GM04503 (cell line): ENCODE measurements at regions not wholly inside any gene's neighbourhood (a gene's known extent, or its start where the extent isn't known, plus 50 kb on each side); places are given as distances from the start of the nearest gene placed in this dataset.
"Not testable (repeated sequence)": the region's sequence is repeated elsewhere in the genome, so short reads cannot be mapped to it uniquely, and the experiment has no call there.

ENCODE experiments used
- DNase-seq: peaks from one replicate; pipeline ENCODE4 v3.0.0-alpha.2; 2012; ENCODE audit warnings: low read depth

- no peak for DNase-seq
These were observed 361.4 kb upstream of the POU5F2 start for GRCh38 chr5:94102849-94103248.

GRCh38 chr5:94097384-94097783 lies 356.0 kb upstream of the POU5F2 start:
- not testable (repeated sequence) for DNase-seq

GRCh38 chr5:94094793-94095441 lies 353.5 kb upstream of the POU5F2 start:
- DNase-seq = no peak

GRCh38 chr5:94093300-94093699 lies 351.9 kb upstream of the POU5F2 start:
- DNase-seq = no peak

- DNase-seq = not testable (repeated sequence)
These were observed 345.2 kb upstream of the POU5F2 start for GRCh38 chr5:94086635-94087034.

- no peak for DNase-seq
These were observed 344.8 kb upstream of the POU5F2 start for GRCh38 chr5:94086194-94086593.

- DNase-seq = no peak
These were observed 341.0 kb upstream of the POU5F2 start for GRCh38 chr5:94082405-94082804.

- DNase-seq = no peak
These were observed 339.7 kb upstream of the POU5F2 start for GRCh38 chr5:94081088-94081487.

GRCh38 chr5:94080390-94080789 lies 339.0 kb upstream of the POU5F2 start:
- DNase-seq = no peak

- DNase-seq = no peak
These were observed 330.7 kb upstream of the POU5F2 start for GRCh38 chr5:94072116-94072515.

- DNase-seq = no peak
These were observed 325.2 kb upstream of the POU5F2 start for GRCh38 chr5:94066437-94067207.

GRCh38 chr5:94064025-94064424 lies 322.6 kb upstream of the POU5F2 start:
- no peak for DNase-seq

GRCh38 chr5:94057655-94058054 lies 316.3 kb upstream of the POU5F2 start:
- no peak for DNase-seq

- no peak for DNase-seq
These were observed 315.8 kb upstream of the POU5F2 start for GRCh38 chr5:94057217-94057616.

- not testable (repeated sequence) for DNase-seq
These were observed 308.0 kb upstream of the POU5F2 start for GRCh38 chr5:94049307-94049922.

GRCh38 chr5:94045839-94046782 lies 304.7 kb upstream of the POU5F2 start:
- DNase-seq = no peak

- DNase-seq = no peak
These were observed 301.9 kb upstream of the POU5F2 start for GRCh38 chr5:94043311-94043710.

GRCh38 chr5:94040591-94041148 lies 299.3 kb upstream of the POU5F2 start:
- no peak for DNase-seq

GRCh38 chr5:94039101-94039500 lies 297.7 kb upstream of the POU5F2 start:
- no peak for DNase-seq

- DNase-seq = peak; percentile 50
These were observed 290.2 kb upstream of the POU5F2 start for GRCh38 chr5:94031631-94032030.

- DNase-seq = no peak
These were observed 286.6 kb upstream of the POU5F2 start for GRCh38 chr5:94028001-94028400.

- no peak for DNase-seq
These were observed 285.7 kb upstream of the POU5F2 start for GRCh38 chr5:94027145-94027544.
